Naive thymus-derived CD4-positive, alpha-beta T cell (primary cell): ENCODE measurements at regions not wholly inside any gene's neighbourhood (a gene's known extent, or its start where the extent isn't known, plus 50 kb on each side); places are given as distances from the start of the nearest gene placed in this dataset.
"Not testable (repeated sequence)": the region's sequence is repeated elsewhere in the genome, so short reads cannot be mapped to it uniquely, and the experiment has no call there.

Experiments used
- ATAC-seq: fragments of 150-1000 bp; cut with Tn5 transposase; 2 replicates; pipeline ENCODE4 v1.10.0; 2021; ENCODE audit warnings: mild to moderate bottlenecking, moderate library complexity
- CTCF ChIA-PET: fragments of 350-600 bp; sonication (Branson Sonifier 250); formaldehyde crosslinking; loops from one replicate; lab custom pipeline; 2021; ENCODE audit warnings: antibody characterized with exemption; lab: Charles Lee
- POLR2A ChIA-PET: fragments of 350-600 bp; sonication (Branson Sonifier 250); formaldehyde crosslinking; loops from one replicate; lab custom pipeline; 2021; ENCODE audit warnings: antibody characterized with exemption, inconsistent platforms; lab: Charles Lee
- DNase-seq, 9 donors: peaks; one replicate each; pipeline versions ENCODE4 v3.0.0 to v3.0.0-alpha.2; 2020 to 2022; ENCODE audit warnings: mixed read lengths in 1 of 9
- H3K27ac ChIP-seq: one replicate; pipeline ENCODE4 v1.7.0; 2013; ENCODE audit warnings: mild to moderate bottlenecking, low read depth, low read length, moderate library complexity
- H3K27me3 ChIP-seq, 2 donors: one replicate each; pipeline ENCODE4 v1.7.0; 2013; ENCODE audit warnings: low read length in 2 of 2, mild to moderate bottlenecking in 2 of 2, moderate library complexity in 2 of 2; ENCODE audit not compliant: control insufficient read depth in 2 of 2, insufficient read depth in 2 of 2
- H3K36me3 ChIP-seq, 3 experiments: 1 replicate in 2 of 3; 2 replicates in 1 of 3; pipeline ENCODE4 v1.7.0; 2013; ENCODE audit warnings: low read length in 3 of 3, mild to moderate bottlenecking in 3 of 3, moderate library complexity in 1 of 3; ENCODE audit not compliant: insufficient read depth in 3 of 3, control insufficient read depth in 2 of 3
- H3K4me1 ChIP-seq, 2 donors: one replicate each; pipeline ENCODE4 v1.7.0; 2013; ENCODE audit warnings: low read length in 2 of 2, mild to moderate bottlenecking in 2 of 2, moderate library complexity in 1 of 2; ENCODE audit not compliant: control insufficient read depth in 2 of 2, insufficient read depth in 2 of 2
- H3K4me3 ChIP-seq: 2 replicates; pipeline ENCODE4 v1.7.0; 2013; ENCODE audit warnings: mild to moderate bottlenecking, low read length
- H3K9me3 ChIP-seq, 3 experiments: 1 replicate in 2 of 3; 2 replicates in 1 of 3; pipeline ENCODE4 v1.7.0; 2013; ENCODE audit warnings: low read length in 3 of 3; ENCODE audit not compliant: control insufficient read depth in 2 of 3
- H3K27ac Mint-ChIP-seq, 9 donors: one replicate each; pipeline ENCODE4 v1.8.0; 2020 to 2022; ENCODE audit warnings: mixed read lengths in 9 of 9, mild to moderate bottlenecking in 8 of 9, moderate library complexity in 5 of 9, inconsistent platforms in 2 of 9
- H3K27me3 Mint-ChIP-seq, 5 donors: one replicate each; pipeline ENCODE4 v1.8.0; 2021 to 2022; ENCODE audit warnings: mixed read lengths in 5 of 5, mild to moderate bottlenecking in 1 of 5
- H3K36me3 Mint-ChIP-seq, 5 donors: one replicate each; pipeline ENCODE4 v1.8.0; 2020 to 2022; ENCODE audit warnings: mixed read lengths in 5 of 5, mild to moderate bottlenecking in 3 of 5, inconsistent platforms in 1 of 5
- H3K4me1 Mint-ChIP-seq, 7 donors: one replicate each; pipeline ENCODE4 v1.8.0; 2020 to 2022; ENCODE audit warnings: mixed read lengths in 7 of 7, mild to moderate bottlenecking in 3 of 7, inconsistent platforms in 1 of 7
- H3K4me3 Mint-ChIP-seq, 10 donors: one replicate each; pipeline ENCODE4 v1.8.0; 2020 to 2022; ENCODE audit warnings: mild to moderate bottlenecking in 10 of 10, mixed read lengths in 10 of 10, moderate library complexity in 6 of 10, inconsistent platforms in 2 of 10
- H3K9me3 Mint-ChIP-seq, 11 donors: one replicate each; pipeline ENCODE4 v1.8.0; 2020 to 2022; ENCODE audit warnings: mixed read lengths in 11 of 11, mild to moderate bottlenecking in 4 of 11, inconsistent platforms in 1 of 11, moderate library complexity in 1 of 11
- intact Hi-C, 2 donors: fragments of 100-400 bp; cut with micrococcal nuclease; formaldehyde crosslinking; loops; one replicate each; pipeline ENCODE4 v1.15.1; 2023

- Histone ChIP-seq H3K9me3 (no peaks in the 10 kb centered on the region), H3K27me3 (no peaks in the 10 kb centered on the region), H3K36me3 (no peaks in the 10 kb centered on the region), H3K4me1 (no peaks in the 10 kb centered on the region), H3K27ac (no peak overlapping the region), H3K4me3 (no peak overlapping the region)
- Mint-ChIP-seq H3K4me1 (peaks cover 0 to 6% (median 4%) of the 10 kb centered on the region in 7 donors), H3K36me3 (peaks cover 0 to 4% (median 0%) of the 10 kb centered on the region in 5 donors), H3K9me3 (peaks cover 0 to 10% (median 6%) of the 10 kb centered on the region in 11 donors), H3K27ac (no peak overlapping the region), H3K4me3 (no peak overlapping the region), H3K27me3 (peaks cover 0 to 57% (median 26%) of the 10 kb centered on the region in 5 donors)
- DNase-seq = no peak
- ChIA-PET POLR2A (no interaction called here), CTCF (interaction anchor here (0.6 kb wide), 1 partner anchor 252 kb away, joined by 3 read pairs; no protein-coding TSS in a partner anchor)
- intact Hi-C loops = no loop called here
- no peak for ATAC-seq
Measured at GRCh38 chr9:135305546-135306180, 173.9 kb upstream of the PPP1R26 start.

GRCh38 chr9:135306699-135307098 lies 172.9 kb upstream of the PPP1R26 start:
- DNase-seq (no peak), ATAC-seq (no peak)
- no peak overlapping the region for H3K27ac Mint-ChIP-seq
- peaks cover 0 to 6% (median 4%) of the 10 kb centered on the region in 7 donors for H3K4me1 Mint-ChIP-seq
- ChIA-PET POLR2A (interaction anchor here (0.6 kb wide), 1 partner anchor 13 kb away, joined by 3 read pairs; no protein-coding TSS in a partner anchor), CTCF (no interaction called here)
- no peak overlapping the region for H3K4me3 Mint-ChIP-seq
- H3K27me3 Mint-ChIP-seq = peaks cover 0 to 58% (median 28%) of the 10 kb centered on the region in 5 donors
- no peaks in the 10 kb centered on the region for H3K27me3 ChIP-seq
- no peaks in the 10 kb centered on the region for H3K4me1 ChIP-seq
- H3K36me3 ChIP-seq = no peaks in the 10 kb centered on the region
- H3K4me3 ChIP-seq = no peak overlapping the region
- H3K36me3 Mint-ChIP-seq = peaks cover 0 to 5% (median 0%) of the 10 kb centered on the region in 5 donors
- intact Hi-C loops = no loop called here
- H3K9me3 ChIP-seq = no peaks in the 10 kb centered on the region
- H3K9me3 Mint-ChIP-seq = peaks cover 0 to 16% (median 7%) of the 10 kb centered on the region in 11 donors
- no peak overlapping the region for H3K27ac ChIP-seq

- Mint-ChIP-seq H3K4me1 (peaks cover 0 to 6% (median 4%) of the 10 kb centered on the region in 7 donors), H3K27ac (no peak overlapping the region), H3K9me3 (peaks cover under 1 to 22% (median 9%) of the 10 kb centered on the region in 11 donors), H3K4me3 (no peak overlapping the region), H3K36me3 (peaks cover 0 to 5% (median 0%) of the 10 kb centered on the region in 5 donors), H3K27me3 (peaks cover 0 to 60% (median 29%) of the 10 kb centered on the region in 5 donors)
- Histone ChIP-seq H3K4me3 (no peak overlapping the region), H3K9me3 (peaks cover 0 to 1% (median 0%) of the 10 kb centered on the region in 3 experiments), H3K4me1 (no peaks in the 10 kb centered on the region), H3K27ac (no peak overlapping the region), H3K36me3 (no peaks in the 10 kb centered on the region), H3K27me3 (no peaks in the 10 kb centered on the region)
- intact Hi-C loops = no loop called here
- ChIA-PET POLR2A (no interaction called here), CTCF (no interaction called here)
- ATAC-seq = no peak
- DNase-seq = no peak
Measured at GRCh38 chr9:135307300-135307699, 172.3 kb upstream of the PPP1R26 start.

GRCh38 chr9:135307919-135308318 lies 171.7 kb upstream of the PPP1R26 start:
- not testable (repeated sequence) for H3K27ac Mint-ChIP-seq

GRCh38 chr9:135308821-135309762 lies 170.5 kb upstream of the PPP1R26 start:
- no peak overlapping the region for H3K4me3 ChIP-seq
- no peaks in the 10 kb centered on the region for H3K4me1 ChIP-seq
- CTCF ChIA-PET = no interaction called here
- intact Hi-C loops = no loop called here
- no peaks in the 10 kb centered on the region for H3K36me3 ChIP-seq
- POLR2A ChIA-PET = no interaction called here
- H3K27ac ChIP-seq = no peak overlapping the region
- Mint-ChIP-seq H3K27ac (no peak overlapping the region), H3K4me3 (no peak overlapping the region), H3K9me3 (peaks cover 9 to 32% (median 16%) of the 10 kb centered on the region in 11 donors), H3K4me1 (peaks cover 0 to under 1% (median 0%) of the 10 kb centered on the region in 7 donors), H3K36me3 (peaks cover 0 to 10% (median 2%) of the 10 kb centered on the region in 5 donors), H3K27me3 (peaks cover 8 to 71% (median 42%) of the 10 kb centered on the region in 5 donors)
- no peak for DNase-seq
- H3K9me3 ChIP-seq = peaks cover 0 to 6% (median 0%) of the 10 kb centered on the region in 3 experiments
- no peak for ATAC-seq
- no peaks in the 10 kb centered on the region for H3K27me3 ChIP-seq

More at GRCh38 chr9:135307919-135308318, 171.7 kb upstream of the PPP1R26 start:
- H3K27me3 ChIP-seq, ATAC-seq, CTCF ChIA-PET, H3K27ac ChIP-seq, DNase-seq, intact Hi-C loops, H3K9me3 ChIP-seq, POLR2A ChIA-PET, H3K4me3 ChIP-seq, H3K4me1 ChIP-seq, H3K4me1 Mint-ChIP-seq, H3K4me3 Mint-ChIP-seq, H3K36me3 ChIP-seq, H3K36me3 Mint-ChIP-seq: not testable (repeated sequence)
- peaks cover 3 to 66% (median 33%) of the 10 kb centered on the region in 5 donors for H3K27me3 Mint-ChIP-seq
- peaks cover 7 to 28% (median 13%) of the 10 kb centered on the region in 11 donors for H3K9me3 Mint-ChIP-seq

- ChIA-PET CTCF (no interaction called here), POLR2A (no interaction called here)
- no peaks in the 10 kb centered on the region for H3K4me1 Mint-ChIP-seq
- Histone ChIP-seq H3K4me3 (no peak overlapping the region), H3K9me3 (peaks cover 0 to 6% (median 0%) of the 10 kb centered on the region in 3 experiments), H3K4me1 (no peaks in the 10 kb centered on the region), H3K27ac (no peak overlapping the region), H3K36me3 (no peaks in the 10 kb centered on the region), H3K27me3 (no peaks in the 10 kb centered on the region)
- H3K27me3 Mint-ChIP-seq = peaks cover 8 to 68% (median 42%) of the 10 kb centered on the region in 5 donors
- peaks cover 0 to 10% (median 2%) of the 10 kb centered on the region in 5 donors for H3K36me3 Mint-ChIP-seq
- no peak overlapping the region for H3K4me3 Mint-ChIP-seq
- DNase-seq (no peak), ATAC-seq (no peak)
- intact Hi-C loops = no loop called here
- H3K9me3 Mint-ChIP-seq = peaks cover 5 to 31% (median 16%) of the 10 kb centered on the region in 11 donors
- H3K27ac Mint-ChIP-seq = no peak overlapping the region
Measured at GRCh38 chr9:135309763-135310125, 169.8 kb upstream of the PPP1R26 start.
